ENCODE measurements at regions not wholly inside any gene's neighbourhood (a gene's known extent, or its start where the extent isn't known, plus 50 kb on each side); places are given as distances from the start of the nearest gene placed in this dataset.

- Histone ChIP-seq H3K4me3 (ENCODE audit: low read depth, low read length) (no peak overlapping the region), H3K36me3 (ENCODE audit: control insufficient read depth, insufficient read depth, low read length) (no peaks in the 10 kb centered on the region), H3K27me3 (ENCODE audit: control insufficient read depth, insufficient read depth, low read length) (no peaks in the 10 kb centered on the region)
- TF ChIP-seq CTCF (IDR thresholded peaks at IDR 0.05; ENCODE audit: insufficient read depth, low read length, severe bottlenecking): no peak
- DNase-seq (ENCODE audit: low read depth): no peak
- no peak for FAIRE-seq
Measured at GRCh38 chr6:54481091-54481490, 172.8 kb downstream of the TINAG start.

GRCh38 chr6:54491431-54491830, 183.2 kb downstream of the TINAG start:
- DNase-seq (ENCODE audit: low read depth) (peak; percentile 94), FAIRE-seq (no peak)
- Histone ChIP-seq H3K27me3 (ENCODE audit: control insufficient read depth, insufficient read depth, low read length) (no peaks in the 10 kb centered on the region), H3K36me3 (ENCODE audit: control insufficient read depth, insufficient read depth, low read length) (no peaks in the 10 kb centered on the region), H3K4me3 (ENCODE audit: low read depth, low read length) (no peak overlapping the region)
- TF ChIP-seq CTCF (IDR thresholded peaks at IDR 0.05; ENCODE audit: insufficient read depth, low read length, severe bottlenecking): no peak

- Histone ChIP-seq H3K36me3 (ENCODE audit: control insufficient read depth, insufficient read depth, low read length) (no peaks in the 10 kb centered on the region), H3K4me3 (ENCODE audit: low read depth, low read length) (no peak overlapping the region), H3K27me3 (ENCODE audit: control insufficient read depth, insufficient read depth, low read length) (no peaks in the 10 kb centered on the region)
- TF ChIP-seq CTCF (IDR thresholded peaks at IDR 0.05; ENCODE audit: insufficient read depth, low read length, severe bottlenecking): no peak
- FAIRE-seq: no peak
- DNase-seq (ENCODE audit: low read depth): peak; percentile 93
Measured at GRCh38 chr6:54493138-54493537, 184.9 kb downstream of the TINAG start.

- no peak for FAIRE-seq
- Histone ChIP-seq H3K4me3 (ENCODE audit: low read depth, low read length) (no peak overlapping the region), H3K36me3 (ENCODE audit: control insufficient read depth, insufficient read depth, low read length) (no peaks in the 10 kb centered on the region), H3K27me3 (ENCODE audit: control insufficient read depth, insufficient read depth, low read length) (no peaks in the 10 kb centered on the region)
- DNase-seq (ENCODE audit: low read depth): no peak
- TF ChIP-seq CTCF (IDR thresholded peaks at IDR 0.05; ENCODE audit: insufficient read depth, low read length, severe bottlenecking): no peak
Measured at GRCh38 chr6:54503144-54503543, 194.9 kb downstream of the TINAG start.

GRCh38 chr6:54515013-54515412, 206.8 kb downstream of the TINAG start:
- TF ChIP-seq CTCF (IDR thresholded peaks at IDR 0.05; ENCODE audit: insufficient read depth, low read length, severe bottlenecking): no peak
- Histone ChIP-seq H3K27me3 (ENCODE audit: control insufficient read depth, insufficient read depth, low read length) (no peaks in the 10 kb centered on the region), H3K4me3 (ENCODE audit: low read depth, low read length) (no peak overlapping the region), H3K36me3 (ENCODE audit: control insufficient read depth, insufficient read depth, low read length) (no peaks in the 10 kb centered on the region)
- FAIRE-seq (no peak), DNase-seq (ENCODE audit: low read depth) (peak; percentile 52)

GRCh38 chr6:54515713-54516112, 207.5 kb downstream of the TINAG start:
- no peak for TF ChIP-seq CTCF (IDR thresholded peaks at IDR 0.05; ENCODE audit: insufficient read depth, low read length, severe bottlenecking)
- no peak for FAIRE-seq

More at GRCh38 chr6:54515713-54516112, 207.5 kb downstream of the TINAG start:
- Histone ChIP-seq H3K4me3 (ENCODE audit: low read depth, low read length) (no peak overlapping the region), H3K36me3 (ENCODE audit: control insufficient read depth, insufficient read depth, low read length) (no peaks in the 10 kb centered on the region), H3K27me3 (ENCODE audit: control insufficient read depth, insufficient read depth, low read length) (no peaks in the 10 kb centered on the region)
- peak; percentile 59 for DNase-seq (ENCODE audit: low read depth)

Data from bronchial epithelial cell (primary cell).